ENCODE measurements at regions not wholly inside any gene's neighbourhood (a gene's known extent, or its start where the extent isn't known, plus 50 kb on each side); places are given as distances from the start of the nearest gene placed in this dataset.

GRCh38 chr1:106793651-106794050 lies 262.8 kb upstream of the PRMT6 start:
- TF ChIP-seq CTCF (IDR thresholded peaks at IDR 0.05), result no peak
- TF ChIP-seq EZH2 (IDR thresholded peaks at IDR 0.05; ENCODE audit: borderline replicate concordance, insufficient read depth, low read depth, low read length, poor library complexity, severe bottlenecking), result no peak
- ATAC-seq (ENCODE audit: low read depth), result no peak
- ChIA-PET POLR2A (no interaction called here), CTCF (interaction anchor here (0.9 kb wide), 1 partner anchor 9 kb away, joined by 3 read pairs; no protein-coding TSS in a partner anchor)
- H3K9me3 ChIP-seq (ENCODE audit: control extremely low read depth in 1 of 3, control insufficient read depth in 2 of 3, insufficient read depth in 1 of 3, low read length in 2 of 3), result peaks cover 0 to 3% (median 0%) of the 10 kb centered on the region in 3 donors
- H3K27me3 Mint-ChIP-seq, result no peaks in the 10 kb centered on the region
- no peak overlapping the region for H3K4me3 Mint-ChIP-seq
- H3K4me1 Mint-ChIP-seq, result no peaks in the 10 kb centered on the region
- H3K4me1 ChIP-seq (ENCODE audit: control insufficient read depth in 2 of 2, insufficient read depth in 2 of 2, low read length in 2 of 2), result no peaks in the 10 kb centered on the region
- H3K27ac Mint-ChIP-seq, result no peak overlapping the region
- DNase-seq, result no peak
- no peaks in the 10 kb centered on the region for H3K27me3 ChIP-seq (replicated peaks in 1 of 4; ENCODE audit: control extremely low read depth in 1 of 4, control insufficient read depth in 3 of 4, insufficient read depth in 4 of 4, low read length in 3 of 4)
- no peak overlapping the region for H3K27ac ChIP-seq (ENCODE audit: low read length in 2 of 2)
- H3K79me2 ChIP-seq (ENCODE audit: control insufficient read depth, insufficient read depth, low read length), result no peaks in the 10 kb centered on the region
- H3K4me3 ChIP-seq (ENCODE audit: control extremely low read depth in 1 of 5, extremely low read depth in 1 of 5, insufficient read depth in 1 of 5, low read depth in 2 of 5, low read length in 4 of 5), result no peak overlapping the region
- intact Hi-C loops (cut with micrococcal nuclease), result no loop called here
- no peak overlapping the region for H3K9ac ChIP-seq (ENCODE audit: low read length)
- H3K9me3 Mint-ChIP-seq (ENCODE audit: insufficient read depth), result no peaks in the 10 kb centered on the region
- no peaks in the 10 kb centered on the region for H3K36me3 ChIP-seq (replicated peaks in 1 of 2; ENCODE audit: control extremely low read depth in 1 of 2, control insufficient read depth in 1 of 2, extremely low read depth in 1 of 2, insufficient read depth in 2 of 2, low read length in 1 of 2)
- H3K4me2 ChIP-seq (replicated peaks; ENCODE audit: low read depth, low read length, poor library complexity, severe bottlenecking), result no peak overlapping the region
- 100% methylated on average over 1 of the region's 2 CpGs for WGBS (ENCODE audit: insufficient coverage)
- no peaks in the 10 kb centered on the region for H4K20me1 ChIP-seq (ENCODE audit: control insufficient read depth, insufficient read depth, low read length, poor library complexity, severe bottlenecking)
- H2AFZ ChIP-seq (ENCODE audit: insufficient read depth, low read depth, low read length, poor library complexity, severe bottlenecking), result no peak overlapping the region

GRCh38 chr1:106798991-106799390 lies 257.5 kb upstream of the PRMT6 start:
- Histone ChIP-seq H3K4me2 (replicated peaks; ENCODE audit: low read depth, low read length, poor library complexity, severe bottlenecking) (no peak overlapping the region), H3K79me2 (ENCODE audit: control insufficient read depth, insufficient read depth, low read length) (no peaks in the 10 kb centered on the region), H2AFZ (ENCODE audit: insufficient read depth, low read depth, low read length, poor library complexity, severe bottlenecking) (no peak overlapping the region), H3K27ac (ENCODE audit: low read length in 2 of 2) (no peak overlapping the region), H3K4me3 (ENCODE audit: control extremely low read depth in 1 of 5, extremely low read depth in 1 of 5, insufficient read depth in 1 of 5, low read depth in 2 of 5, low read length in 4 of 5) (no peak overlapping the region), H3K36me3 (replicated peaks in 1 of 2; ENCODE audit: control extremely low read depth in 1 of 2, control insufficient read depth in 1 of 2, extremely low read depth in 1 of 2, insufficient read depth in 2 of 2, low read length in 1 of 2) (no peaks in the 10 kb centered on the region), H3K9ac (ENCODE audit: low read length) (no peak overlapping the region), H3K9me3 (ENCODE audit: control extremely low read depth in 1 of 3, control insufficient read depth in 2 of 3, insufficient read depth in 1 of 3, low read length in 2 of 3) (no peaks in the 10 kb centered on the region), H3K4me1 (ENCODE audit: control insufficient read depth in 2 of 2, insufficient read depth in 2 of 2, low read length in 2 of 2) (no peaks in the 10 kb centered on the region), H4K20me1 (ENCODE audit: control insufficient read depth, insufficient read depth, low read length, poor library complexity, severe bottlenecking) (no peaks in the 10 kb centered on the region), H3K27me3 (replicated peaks in 1 of 4; ENCODE audit: control extremely low read depth in 1 of 4, control insufficient read depth in 3 of 4, insufficient read depth in 4 of 4, low read length in 3 of 4) (no peaks in the 10 kb centered on the region)
- no peak for ATAC-seq (ENCODE audit: low read depth)
- no peak for TF ChIP-seq EZH2 (IDR thresholded peaks at IDR 0.05; ENCODE audit: borderline replicate concordance, insufficient read depth, low read depth, low read length, poor library complexity, severe bottlenecking)
- TF ChIP-seq CTCF (IDR thresholded peaks at IDR 0.05), result no peak
- intact Hi-C loops (cut with micrococcal nuclease), result no loop called here
- Mint-ChIP-seq H3K9me3 (ENCODE audit: insufficient read depth) (no peaks in the 10 kb centered on the region), H3K27me3 (no peaks in the 10 kb centered on the region), H3K27ac (no peak overlapping the region), H3K4me3 (no peak overlapping the region), H3K4me1 (no peaks in the 10 kb centered on the region)
- CTCF ChIA-PET, result no interaction called here
- DNase-seq, result no peak
- POLR2A ChIA-PET, result no interaction called here
- WGBS (ENCODE audit: insufficient coverage), result 78% methylated on average over 3 of the region's 4 CpGs
